SKM-1 treated with dmso at 0.1 percent for 144 hours (cell line): ENCODE measurements at regions not wholly inside any gene's neighbourhood (a gene's known extent, or its start where the extent isn't known, plus 50 kb on each side); places are given as distances from the start of the nearest gene placed in this dataset.

ENCODE experiments used
- DNase-seq: peaks from one replicate; lab custom pipeline; 2025; ENCODE audit not compliant: unreplicated experiment; lab: John Stamatoyannopoulos, UW

DNA sequence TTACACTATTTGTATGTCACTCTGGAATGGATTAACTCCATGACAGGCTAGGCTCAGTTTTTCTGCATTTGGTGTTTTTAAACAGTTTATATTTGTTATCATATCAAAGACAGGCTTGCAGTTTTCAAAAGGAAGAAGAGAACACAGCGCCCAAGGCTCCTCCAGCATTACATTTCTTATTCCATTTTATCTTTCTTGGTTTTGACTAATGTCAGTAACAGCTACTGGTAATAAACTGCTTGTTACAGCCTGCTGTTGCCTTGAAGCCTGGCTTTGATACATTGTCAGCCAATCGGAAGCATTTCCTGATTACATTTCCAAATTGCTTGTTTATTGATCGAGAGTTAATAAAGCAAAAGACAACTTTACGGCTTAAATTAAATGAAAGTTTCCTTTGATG, 166.0 kb upstream of the MDFIC start:
- no peak for DNase-seq

DNA sequence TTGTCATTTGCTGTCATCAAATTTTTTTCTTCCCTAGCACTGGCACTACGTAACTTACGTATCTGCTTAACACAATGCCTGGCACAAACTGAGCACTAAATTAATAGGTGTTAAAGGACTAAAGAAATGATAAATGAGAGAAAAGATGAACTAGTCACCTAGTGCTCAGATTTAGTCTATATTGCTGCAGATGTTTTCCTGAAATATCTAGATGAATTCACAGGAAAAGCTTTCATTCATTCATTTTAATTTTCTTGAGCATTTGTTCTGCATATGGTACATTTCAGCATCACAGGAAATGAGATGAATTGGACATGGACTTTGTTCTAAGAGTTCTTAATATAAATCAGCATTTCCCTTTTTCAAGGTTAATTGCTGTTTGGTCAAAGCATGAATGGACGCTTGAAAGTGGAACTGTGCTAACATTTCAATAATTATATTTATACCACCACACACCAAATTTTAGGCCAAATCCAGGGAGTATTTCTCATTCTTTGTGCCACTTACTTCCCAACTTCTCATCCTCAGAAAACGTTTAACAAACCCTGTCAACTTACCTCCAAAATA, 163.2 kb upstream of the MDFIC start:
- DNase-seq, result no peak

DNA sequence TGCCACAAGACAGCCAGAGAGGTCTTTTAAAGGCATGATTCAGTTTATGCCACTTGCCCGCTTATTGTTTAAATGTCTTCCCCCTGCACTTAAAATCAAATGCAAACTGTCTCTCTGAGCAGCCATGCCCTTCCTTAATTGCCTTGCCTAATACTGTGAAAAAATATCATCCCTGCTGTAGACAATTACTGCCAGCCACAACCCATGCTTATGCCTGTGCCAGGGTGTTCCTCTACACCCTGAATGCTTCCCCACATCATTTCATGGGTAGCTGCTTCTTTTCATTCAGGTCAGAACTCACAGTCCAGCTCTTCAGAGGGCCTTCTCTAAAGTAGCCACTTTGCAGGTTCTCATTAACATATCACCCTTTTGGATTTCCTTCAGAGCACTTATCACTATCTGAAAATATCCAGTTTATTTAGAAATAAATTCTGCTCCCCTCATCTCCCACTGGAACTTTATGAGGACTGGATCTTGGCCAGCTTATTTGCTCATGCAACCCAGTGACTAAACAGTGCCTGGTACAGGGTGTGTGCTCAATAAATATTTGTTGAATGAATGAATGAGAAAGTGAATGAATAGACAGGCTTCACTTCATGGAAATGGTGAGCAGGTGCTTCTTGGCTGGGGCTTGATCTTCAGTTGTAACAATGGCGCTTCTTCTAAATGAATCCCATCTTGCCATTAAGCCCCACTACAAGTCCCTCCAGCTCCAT, 162.4 kb upstream of the MDFIC start:
- DNase-seq, result no peak

DNA sequence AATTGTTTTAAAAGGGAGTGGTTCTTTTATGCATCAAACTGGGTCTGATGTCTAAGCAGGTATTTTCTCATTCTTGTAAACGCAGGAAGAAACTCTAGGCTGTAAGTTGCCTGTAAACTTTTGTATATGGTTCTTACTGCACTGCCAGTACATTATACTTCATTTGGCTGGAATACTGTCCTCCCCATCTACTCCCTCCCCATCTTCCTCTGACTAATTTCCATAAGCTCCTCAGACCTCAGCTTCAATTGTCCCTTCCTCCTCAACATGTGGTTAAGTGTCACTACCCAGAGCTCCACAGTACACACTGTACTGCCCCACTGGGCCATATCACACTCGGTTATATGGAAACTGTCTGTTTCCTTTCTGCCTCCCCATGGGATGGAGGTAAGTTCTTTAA, 161.4 kb upstream of the MDFIC start:
- DNase-seq, result no peak

DNA sequence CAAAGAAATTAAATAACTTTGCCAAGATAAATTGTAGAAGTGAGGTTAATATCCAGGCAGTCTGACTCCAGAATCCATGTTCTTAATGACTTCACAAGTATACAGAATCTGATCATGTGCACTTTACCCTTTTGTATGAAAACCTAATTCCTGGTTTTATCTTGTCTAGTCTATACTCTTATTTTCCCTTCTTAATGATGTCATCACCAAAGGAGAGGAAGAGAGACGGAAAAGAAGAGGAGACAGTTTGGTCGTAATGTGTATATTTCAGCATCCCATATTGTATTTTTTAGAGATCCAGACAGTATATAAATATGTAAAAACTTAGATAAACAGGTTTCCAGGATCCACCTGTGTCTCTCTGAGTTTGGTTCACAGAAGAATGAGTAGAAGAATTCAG, 159.9 kb upstream of the MDFIC start:
- no peak for DNase-seq

DNA sequence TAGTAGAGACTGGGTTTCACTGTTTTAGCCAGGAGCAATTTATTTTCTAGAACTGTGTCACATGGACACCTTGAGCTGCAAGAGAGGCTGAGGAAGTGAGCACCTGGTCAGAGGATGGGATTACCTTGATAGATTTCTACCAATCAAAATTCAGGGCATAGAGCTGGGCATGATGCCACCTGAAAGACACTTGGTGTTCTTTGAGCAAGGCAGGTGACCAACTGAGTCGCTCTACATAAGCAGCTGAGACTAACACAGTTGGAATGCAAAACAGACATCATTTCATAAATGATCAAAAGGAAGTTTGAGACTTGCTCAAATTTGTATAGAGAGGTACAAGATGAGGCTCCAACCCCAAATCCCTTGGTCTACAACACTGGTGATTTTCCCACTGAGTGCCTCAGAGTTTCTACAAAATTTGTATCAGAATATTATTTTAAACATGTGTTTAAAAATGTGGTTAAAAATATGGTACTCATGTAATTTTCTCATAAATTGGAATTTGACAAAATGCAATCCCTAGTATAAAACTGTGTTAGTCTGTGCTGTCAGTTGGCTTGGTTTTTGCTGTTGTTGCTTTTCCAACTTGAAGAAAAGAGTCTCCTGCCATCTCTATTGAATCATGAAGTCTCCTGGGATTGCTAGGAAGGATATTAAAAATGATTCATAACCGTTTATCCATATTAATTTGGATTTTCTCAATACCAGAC, 156.4 kb upstream of the MDFIC start:
- DNase-seq, result no peak

DNA sequence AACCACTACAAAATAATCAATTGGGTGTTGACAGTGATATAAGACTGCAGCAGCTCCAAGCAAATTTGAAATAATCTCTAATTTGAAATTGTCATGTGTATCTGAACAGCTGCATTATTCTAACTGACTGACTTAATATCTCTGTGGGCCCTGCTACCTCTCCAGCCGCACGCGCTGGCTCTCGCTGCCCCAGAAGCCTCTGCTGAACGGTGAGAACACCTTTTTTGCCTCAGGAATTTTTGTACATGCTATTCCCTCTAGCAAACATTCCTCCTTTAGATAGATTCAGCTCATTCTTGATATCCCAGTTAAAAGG, 155.9 kb upstream of the MDFIC start:
- DNase-seq, result no peak

DNA sequence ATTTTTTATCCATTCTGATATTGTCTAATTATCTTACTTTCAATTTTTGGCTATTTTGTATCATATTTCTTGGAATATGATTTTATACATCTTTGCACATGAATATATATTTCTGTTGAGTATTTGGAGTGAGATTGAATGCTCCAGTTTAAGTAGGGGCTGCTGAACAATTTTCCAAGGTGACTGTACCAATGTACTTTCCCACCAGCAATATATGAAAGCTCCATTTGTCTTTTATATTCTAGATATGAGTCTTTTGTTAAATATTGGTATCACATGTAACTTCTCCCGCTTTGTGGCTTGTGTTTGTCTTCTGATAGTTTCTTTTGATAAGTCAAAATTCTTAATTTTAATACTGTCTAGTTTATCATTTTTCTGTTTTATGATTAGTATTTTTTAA, 144.6 kb upstream of the MDFIC start:
- DNase-seq, result no peak

DNA sequence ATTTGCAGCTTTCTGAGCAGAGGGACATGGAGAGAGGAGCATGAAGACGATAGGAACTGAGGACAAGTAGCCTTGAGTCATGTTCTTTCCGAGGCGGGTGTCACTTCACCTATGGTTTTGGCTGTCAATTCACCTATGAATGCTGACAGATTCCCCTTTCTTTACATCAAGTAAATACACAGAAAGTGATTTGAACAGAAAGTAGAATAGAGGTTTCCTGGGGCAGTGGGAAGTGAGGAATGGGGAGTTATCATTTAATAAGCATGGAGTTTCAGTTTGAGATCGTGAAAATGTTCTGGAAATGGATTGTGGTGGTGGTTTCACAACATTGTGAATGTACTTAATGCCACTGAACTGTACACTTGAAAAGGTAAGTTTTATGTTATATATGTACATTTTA, 138.4 kb upstream of the MDFIC start:
- DNase-seq, result no peak

DNA sequence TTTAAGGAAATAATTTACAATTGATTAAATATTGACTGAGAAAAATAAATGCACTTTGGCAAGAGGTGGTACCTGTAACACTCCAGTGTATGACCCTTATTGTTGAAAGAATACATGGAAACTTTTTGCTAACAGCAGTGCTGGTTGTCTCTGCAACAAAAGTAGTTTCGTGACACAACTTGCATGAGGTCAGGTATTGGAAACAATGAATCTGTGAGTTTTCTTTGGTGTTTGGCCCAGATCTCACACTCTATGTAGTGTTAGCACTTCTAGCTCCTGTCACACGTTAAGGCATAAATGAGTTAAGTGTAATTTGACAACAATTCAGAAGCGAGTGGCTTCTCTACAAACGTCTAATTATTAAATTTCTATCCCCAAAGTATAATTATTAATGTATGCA, 137.7 kb upstream of the MDFIC start:
- DNase-seq, result no peak

DNA sequence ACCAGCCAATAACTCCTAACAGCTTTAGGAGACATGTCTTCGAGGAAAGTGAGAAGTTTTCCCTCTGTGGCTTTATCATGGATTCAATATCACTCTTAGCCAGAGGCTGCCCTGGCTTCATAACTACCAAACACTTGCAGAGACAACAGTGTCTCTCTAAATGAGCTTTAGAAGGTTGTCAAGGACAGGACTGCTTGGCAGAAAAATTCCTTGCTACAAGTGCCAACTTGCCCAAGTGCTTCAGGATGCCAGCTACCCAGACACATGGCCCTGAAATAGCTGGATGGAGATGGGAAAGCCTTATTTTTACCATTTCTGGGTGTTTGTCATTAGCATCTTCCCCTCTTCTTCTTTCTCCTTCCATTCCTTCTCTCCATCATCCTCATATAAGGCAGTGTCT, 137.1 kb upstream of the MDFIC start:
- no peak for DNase-seq

DNA sequence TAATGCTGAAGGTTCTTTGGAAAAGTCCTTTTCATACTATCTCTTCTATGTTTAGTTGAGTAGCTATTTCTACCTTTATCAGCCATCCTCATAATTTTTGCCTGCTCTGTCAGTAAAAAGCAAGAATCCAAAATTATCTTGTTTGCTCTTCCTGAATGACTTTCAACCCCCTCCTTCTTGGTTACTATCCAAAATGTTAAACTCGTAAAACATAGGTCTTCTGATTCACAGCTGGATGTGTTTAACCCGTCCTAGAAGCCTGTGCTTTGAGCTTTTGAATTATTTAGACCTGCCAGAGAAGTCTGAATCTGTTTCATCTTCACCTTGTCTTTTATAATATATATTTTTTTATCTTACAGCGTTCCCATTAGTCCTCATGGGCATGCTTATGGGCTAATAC, 136.4 kb upstream of the MDFIC start:
- DNase-seq, result no peak

DNA sequence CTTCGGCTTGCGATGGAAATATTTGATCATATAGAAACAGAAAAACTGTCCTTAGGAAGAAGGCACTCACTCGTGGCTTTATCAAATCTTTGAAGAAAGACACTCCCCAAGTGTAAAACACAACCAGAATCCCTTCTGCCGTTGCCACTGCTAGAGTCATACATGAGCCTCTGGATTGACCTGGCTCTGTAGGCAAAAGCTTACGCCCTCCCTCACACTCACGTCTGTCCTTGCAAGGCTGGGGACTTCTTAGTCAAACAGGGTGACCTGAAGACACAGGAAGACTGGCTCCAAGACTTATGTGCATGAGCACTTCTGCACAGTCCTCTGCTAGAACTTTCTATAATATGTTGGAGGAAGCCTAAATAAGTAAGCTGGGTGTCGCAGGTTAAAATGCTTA, 135.4 kb upstream of the MDFIC start:
- DNase-seq, result no peak

DNA sequence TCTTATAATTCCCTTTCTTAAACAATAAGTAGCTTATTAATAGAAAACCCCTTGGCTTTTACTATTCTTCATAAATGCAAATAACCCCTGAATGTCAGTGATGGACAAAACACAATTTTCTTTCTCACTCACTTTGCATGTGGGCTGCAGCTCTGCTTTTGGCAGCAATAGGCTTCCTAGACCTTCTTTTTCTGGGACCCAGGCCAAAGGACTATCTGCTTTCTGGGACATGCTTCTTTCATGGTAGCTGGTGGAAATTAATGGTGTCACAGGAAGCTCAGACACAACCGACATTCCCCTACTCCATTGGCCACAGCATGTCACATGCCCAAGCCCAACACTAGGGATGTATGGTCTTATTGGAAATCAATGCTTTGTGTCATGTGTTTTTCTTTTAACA, 134.3 kb upstream of the MDFIC start:
- no peak for DNase-seq

DNA sequence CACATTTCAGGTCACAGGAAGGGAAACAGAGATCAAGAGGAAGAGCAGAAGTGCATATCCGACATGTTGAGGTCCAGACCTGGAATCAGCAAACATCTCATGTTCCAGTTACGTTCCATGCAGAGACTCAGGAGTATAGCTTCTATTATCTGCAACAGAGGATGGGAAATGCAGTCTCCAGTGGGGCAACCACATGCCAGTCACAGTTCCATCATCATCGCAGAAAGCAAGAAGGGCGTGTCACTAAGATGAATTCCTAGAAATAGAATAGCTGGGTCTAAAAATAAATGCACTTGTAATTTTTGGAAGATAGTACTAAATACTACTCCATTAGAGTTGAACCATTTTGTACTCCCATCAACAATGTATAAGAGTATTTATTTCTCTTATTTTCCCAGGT, 133.2 kb upstream of the MDFIC start:
- DNase-seq, result no peak

DNA sequence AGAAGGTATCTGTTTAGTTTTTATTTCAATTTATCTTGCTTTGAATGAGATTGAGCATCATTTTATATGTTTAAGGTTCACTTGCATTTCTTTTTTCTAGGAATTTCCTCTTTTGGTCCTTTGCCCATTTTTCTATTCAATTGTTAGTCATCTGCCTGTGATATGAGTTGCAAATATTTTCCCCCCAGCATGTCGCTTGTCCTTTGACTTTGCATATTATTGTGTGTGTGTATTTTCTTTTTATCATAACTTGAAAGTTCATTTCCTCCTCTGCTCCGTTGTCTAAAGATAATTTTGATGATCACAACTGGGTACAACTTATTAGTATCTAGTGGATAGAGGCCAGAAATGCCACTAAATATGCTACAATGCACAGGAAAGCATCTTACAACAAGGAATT, 132.7 kb upstream of the MDFIC start:
- no peak for DNase-seq

DNA sequence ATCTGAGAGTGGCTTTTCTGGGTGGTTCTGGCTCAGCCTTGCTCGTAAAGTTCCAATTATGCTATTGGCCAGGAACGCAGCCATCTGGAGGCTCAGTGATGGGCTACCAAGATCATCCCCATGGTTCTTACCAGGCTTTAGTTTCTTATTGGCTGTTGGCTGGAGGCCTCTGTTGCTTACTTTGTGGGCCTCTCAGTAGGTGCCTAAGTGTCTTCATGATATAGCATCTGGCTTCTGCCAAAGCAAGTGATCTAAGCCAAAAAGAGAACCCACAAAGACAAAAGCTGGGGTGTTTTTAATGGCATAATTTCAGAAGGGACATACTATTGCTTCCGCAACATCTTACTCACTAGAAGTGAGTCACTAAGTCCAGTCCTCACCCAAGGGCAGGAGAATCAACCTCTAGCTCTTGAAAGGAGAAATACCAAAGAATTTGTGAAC, 132.0 kb upstream of the MDFIC start:
- no peak for DNase-seq

DNA sequence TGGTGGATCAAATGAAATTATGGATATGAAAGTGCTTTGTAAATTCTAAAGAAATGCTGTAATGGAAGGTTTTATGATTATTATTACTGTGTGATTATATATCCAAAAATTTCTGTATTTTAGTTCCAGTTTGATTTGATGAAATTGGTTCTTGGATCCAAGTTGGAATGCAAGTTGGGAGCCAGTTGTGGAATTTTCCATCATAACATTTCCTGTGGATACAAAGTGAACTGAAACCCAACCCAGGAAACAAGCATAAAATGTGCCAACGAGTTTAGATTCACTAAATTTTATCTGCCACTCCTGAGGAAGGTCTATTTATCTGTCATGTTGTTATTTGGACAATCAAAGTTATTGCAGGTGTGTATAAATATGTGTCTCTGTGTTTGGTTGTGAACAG, 131.4 kb upstream of the MDFIC start:
- DNase-seq, result no peak

DNA sequence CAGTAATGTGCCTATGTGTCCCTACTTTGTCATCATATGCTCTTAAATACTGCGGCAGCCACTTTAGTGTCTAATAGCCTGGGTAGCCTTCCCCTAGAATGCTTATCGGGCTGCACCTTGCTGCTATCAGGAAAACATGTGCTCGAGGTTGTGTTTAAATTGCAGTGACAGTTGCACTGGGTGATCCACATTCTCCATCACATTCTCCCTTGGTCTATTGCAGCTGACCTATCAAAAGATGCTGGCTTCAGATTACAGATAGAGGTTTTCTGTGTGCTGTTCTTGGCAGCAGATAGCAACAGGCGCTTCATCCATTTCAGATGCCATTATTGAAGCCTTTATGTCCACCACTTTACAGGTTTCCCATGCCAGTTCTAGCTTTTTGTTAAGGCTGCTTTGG, 130.1 kb upstream of the MDFIC start:
- DNase-seq, result no peak

DNA sequence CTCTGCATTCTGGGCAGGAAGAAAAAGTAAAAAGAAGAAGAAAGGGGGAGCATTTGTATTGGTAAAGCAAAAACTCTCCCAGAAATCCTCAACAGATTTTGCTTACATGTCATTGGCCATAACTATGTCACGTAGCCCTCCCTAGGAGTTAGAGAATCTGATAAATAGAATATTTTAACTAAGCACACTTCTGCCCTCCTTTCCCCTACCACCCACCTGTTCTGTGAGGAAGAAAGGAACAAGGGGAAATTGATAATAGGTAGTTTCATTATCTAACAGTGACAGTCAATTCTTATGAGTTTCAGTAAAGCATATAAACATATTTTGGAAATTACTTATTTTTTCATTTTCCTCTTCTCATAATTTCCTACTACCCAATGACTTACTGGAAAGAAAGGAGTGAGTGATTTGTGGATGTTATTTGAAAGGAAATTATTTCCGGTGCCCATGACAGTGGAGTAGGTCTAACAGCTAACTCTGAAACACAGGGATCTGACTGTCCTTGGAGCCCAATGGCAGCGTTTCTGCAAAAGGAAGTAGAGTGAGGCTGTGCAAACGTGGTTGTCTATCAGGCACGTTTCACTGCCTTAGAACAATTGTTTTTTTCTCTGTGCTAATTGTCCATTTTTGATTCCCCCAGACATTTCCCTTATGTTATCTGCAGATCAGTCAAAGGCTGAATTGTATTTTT, 128.6 kb upstream of the MDFIC start:
- DNase-seq, result no peak

DNA sequence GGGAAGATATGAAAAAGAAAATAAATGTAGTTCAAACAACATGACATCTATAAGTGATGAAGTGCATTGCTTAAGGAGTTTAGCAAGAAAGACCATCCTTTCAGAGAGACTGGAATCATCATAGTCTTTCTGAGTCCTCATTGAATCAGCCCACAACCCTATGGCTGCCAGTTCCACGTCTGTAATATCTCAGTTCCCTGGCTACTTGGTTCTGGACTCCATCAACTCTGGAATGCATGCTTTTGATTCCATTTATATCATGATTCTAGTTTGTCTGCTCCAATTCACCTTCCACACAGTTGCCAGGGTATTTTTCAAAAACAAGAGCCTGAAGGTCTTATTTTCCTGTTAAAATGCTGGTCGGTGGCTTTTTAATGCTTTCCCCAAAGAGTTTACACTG, 126.4 kb upstream of the MDFIC start:
- DNase-seq, result no peak

DNA sequence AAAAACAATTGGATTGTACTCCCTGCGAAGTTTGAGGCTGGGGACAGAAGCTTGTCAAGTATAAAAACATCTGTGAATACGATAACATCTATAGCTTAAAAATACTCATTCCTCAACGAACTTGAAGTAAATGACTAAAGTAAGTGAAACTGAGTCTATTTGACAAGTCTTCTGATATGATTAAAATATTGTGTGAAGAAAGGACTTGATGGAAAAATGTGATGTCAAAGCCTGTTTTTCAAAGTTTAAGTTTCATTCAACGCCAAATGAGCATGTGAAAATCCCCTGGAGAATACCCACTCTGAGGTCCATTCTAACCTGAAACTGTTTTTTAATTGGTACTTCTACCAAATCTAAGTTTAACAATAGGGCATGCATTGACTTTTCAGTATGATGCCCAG, 122.3 kb upstream of the MDFIC start:
- DNase-seq, result no peak
